Spleen (tissue), 7 donors: ENCODE measurements at regions not wholly inside any gene's neighbourhood (a gene's known extent, or its start where the extent isn't known, plus 50 kb on each side); places are given as distances from the start of the nearest gene placed in this dataset.

Experiments used
- POLR2A ChIP-seq, 3 donors: fragments of 450-650 bp; IDR thresholded peaks; one replicate each; pipeline ENCODE4 v1.5.1; 2017; ENCODE audit warnings: antibody characterized with exemption in 3 of 3, mild to moderate bottlenecking in 1 of 3
- TF ChIP-seq, protein P1 (sequence below), 11 experiments: fragments of 200-600 bp in 7 of 11; fragments of 450-650 bp in 4 of 11; sonication (generic) in 4 of 11; IDR thresholded peaks in 8 of 11; conservative IDR thresholded peaks in 3 of 11; 1 replicate in 7 of 11; 2 replicates in 4 of 11; pipeline versions ENCODE4 v1.4.0 to v1.8.0; 2016 to 2021; ENCODE audit warnings: antibody characterized with exemption in 11 of 11, inconsistent platforms in 4 of 11, mild to moderate bottlenecking in 1 of 11
- donor health status: DM: no; HTN: no; CAD: no; lungs with moderate emphysema.
- donor health status: DM: no; HTN: no; CAD: no.
- donor health status: DM: no; HTN: no; CAD: no.

- TF ChIP-seq, protein P1, sequence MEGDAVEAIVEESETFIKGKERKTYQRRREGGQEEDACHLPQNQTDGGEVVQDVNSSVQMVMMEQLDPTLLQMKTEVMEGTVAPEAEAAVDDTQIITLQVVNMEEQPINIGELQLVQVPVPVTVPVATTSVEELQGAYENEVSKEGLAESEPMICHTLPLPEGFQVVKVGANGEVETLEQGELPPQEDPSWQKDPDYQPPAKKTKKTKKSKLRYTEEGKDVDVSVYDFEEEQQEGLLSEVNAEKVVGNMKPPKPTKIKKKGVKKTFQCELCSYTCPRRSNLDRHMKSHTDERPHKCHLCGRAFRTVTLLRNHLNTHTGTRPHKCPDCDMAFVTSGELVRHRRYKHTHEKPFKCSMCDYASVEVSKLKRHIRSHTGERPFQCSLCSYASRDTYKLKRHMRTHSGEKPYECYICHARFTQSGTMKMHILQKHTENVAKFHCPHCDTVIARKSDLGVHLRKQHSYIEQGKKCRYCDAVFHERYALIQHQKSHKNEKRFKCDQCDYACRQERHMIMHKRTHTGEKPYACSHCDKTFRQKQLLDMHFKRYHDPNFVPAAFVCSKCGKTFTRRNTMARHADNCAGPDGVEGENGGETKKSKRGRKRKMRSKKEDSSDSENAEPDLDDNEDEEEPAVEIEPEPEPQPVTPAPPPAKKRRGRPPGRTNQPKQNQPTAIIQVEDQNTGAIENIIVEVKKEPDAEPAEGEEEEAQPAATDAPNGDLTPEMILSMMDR (IDR thresholded peaks at IDR 0.05 in 8 of 11, conservative IDR thresholded peaks at IDR 0.05 in 3 of 11) = no peak
- no peak for TF ChIP-seq POLR2A (IDR thresholded peaks at IDR 0.05)
Measured at GRCh38 chr14:98382662-98383061, 889.3 kb downstream of the BCL11B start.
